Lower leg skin (tissue), 3 donors: ENCODE measurements at regions not wholly inside any gene's neighbourhood (a gene's known extent, or its start where the extent isn't known, plus 50 kb on each side); places are given as distances from the start of the nearest gene placed in this dataset.

Experiments used
- POLR2A ChIP-seq, 2 donors: fragments of 450-650 bp; IDR thresholded peaks; one replicate each; pipeline ENCODE4 v1.6.1; 2016 to 2017; ENCODE audit warnings: antibody characterized with exemption in 2 of 2, mild to moderate bottlenecking in 1 of 2, moderate library complexity in 1 of 2
- TF ChIP-seq, protein P1 (sequence below), 3 donors: fragments of 450-650 bp; IDR thresholded peaks; one replicate each; pipeline ENCODE4 v1.5.1; 2016; ENCODE audit warnings: antibody characterized with exemption in 3 of 3, mild to moderate bottlenecking in 3 of 3, moderate library complexity in 2 of 3

DNA sequence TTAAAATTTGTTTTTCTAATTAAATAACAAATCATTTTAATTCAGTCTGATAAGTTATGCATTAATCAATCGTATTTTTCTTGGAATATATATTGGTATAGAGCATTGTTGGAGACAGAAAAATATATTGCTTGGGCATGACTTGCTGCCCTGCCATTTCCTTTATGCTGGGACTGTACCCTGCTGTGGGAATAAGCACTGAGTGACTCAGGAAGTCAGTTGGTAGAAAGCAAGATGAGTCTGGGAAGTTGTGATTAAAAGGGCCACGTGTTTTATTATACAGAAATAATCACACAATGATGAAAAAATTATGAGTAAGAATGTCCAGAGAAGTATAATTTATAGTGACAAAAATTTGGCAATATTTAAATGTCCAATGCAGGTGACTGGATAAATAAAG is 139.5 kb downstream of the KIF18A start:
- no peak for TF ChIP-seq POLR2A (IDR thresholded peaks at IDR 0.05)
- TF ChIP-seq, protein P1, sequence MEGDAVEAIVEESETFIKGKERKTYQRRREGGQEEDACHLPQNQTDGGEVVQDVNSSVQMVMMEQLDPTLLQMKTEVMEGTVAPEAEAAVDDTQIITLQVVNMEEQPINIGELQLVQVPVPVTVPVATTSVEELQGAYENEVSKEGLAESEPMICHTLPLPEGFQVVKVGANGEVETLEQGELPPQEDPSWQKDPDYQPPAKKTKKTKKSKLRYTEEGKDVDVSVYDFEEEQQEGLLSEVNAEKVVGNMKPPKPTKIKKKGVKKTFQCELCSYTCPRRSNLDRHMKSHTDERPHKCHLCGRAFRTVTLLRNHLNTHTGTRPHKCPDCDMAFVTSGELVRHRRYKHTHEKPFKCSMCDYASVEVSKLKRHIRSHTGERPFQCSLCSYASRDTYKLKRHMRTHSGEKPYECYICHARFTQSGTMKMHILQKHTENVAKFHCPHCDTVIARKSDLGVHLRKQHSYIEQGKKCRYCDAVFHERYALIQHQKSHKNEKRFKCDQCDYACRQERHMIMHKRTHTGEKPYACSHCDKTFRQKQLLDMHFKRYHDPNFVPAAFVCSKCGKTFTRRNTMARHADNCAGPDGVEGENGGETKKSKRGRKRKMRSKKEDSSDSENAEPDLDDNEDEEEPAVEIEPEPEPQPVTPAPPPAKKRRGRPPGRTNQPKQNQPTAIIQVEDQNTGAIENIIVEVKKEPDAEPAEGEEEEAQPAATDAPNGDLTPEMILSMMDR (IDR thresholded peaks at IDR 0.05) = no peak
